ENCODE measurements at regions not wholly inside any gene's neighbourhood (a gene's known extent, or its start where the extent isn't known, plus 50 kb on each side); places are given as distances from the start of the nearest gene placed in this dataset.

GRCh38 chr10:84935772-84936171 is 607.4 kb downstream of the CCSER2 start:
- TF ChIP-seq, protein P1, sequence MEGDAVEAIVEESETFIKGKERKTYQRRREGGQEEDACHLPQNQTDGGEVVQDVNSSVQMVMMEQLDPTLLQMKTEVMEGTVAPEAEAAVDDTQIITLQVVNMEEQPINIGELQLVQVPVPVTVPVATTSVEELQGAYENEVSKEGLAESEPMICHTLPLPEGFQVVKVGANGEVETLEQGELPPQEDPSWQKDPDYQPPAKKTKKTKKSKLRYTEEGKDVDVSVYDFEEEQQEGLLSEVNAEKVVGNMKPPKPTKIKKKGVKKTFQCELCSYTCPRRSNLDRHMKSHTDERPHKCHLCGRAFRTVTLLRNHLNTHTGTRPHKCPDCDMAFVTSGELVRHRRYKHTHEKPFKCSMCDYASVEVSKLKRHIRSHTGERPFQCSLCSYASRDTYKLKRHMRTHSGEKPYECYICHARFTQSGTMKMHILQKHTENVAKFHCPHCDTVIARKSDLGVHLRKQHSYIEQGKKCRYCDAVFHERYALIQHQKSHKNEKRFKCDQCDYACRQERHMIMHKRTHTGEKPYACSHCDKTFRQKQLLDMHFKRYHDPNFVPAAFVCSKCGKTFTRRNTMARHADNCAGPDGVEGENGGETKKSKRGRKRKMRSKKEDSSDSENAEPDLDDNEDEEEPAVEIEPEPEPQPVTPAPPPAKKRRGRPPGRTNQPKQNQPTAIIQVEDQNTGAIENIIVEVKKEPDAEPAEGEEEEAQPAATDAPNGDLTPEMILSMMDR (IDR thresholded peaks at IDR 0.05), result no peak
- TF ChIP-seq POLR2A (IDR thresholded peaks at IDR 0.05), result no peak
